ENCODE measurements at regions not wholly inside any gene's neighbourhood (a gene's known extent, or its start where the extent isn't known, plus 50 kb on each side); places are given as distances from the start of the nearest gene placed in this dataset.
A peak's percentile ranks its signal among the peaks of the same experiment; 100 is the strongest.

- TF ChIP-seq CTCF (IDR thresholded peaks at IDR 0.05; ENCODE audit: control insufficient read depth, extremely low read depth, insufficient read depth), result no peak
- no peak overlapping the region for H3K4me3 ChIP-seq (ENCODE audit: low read depth, low read length)
- no peak for DNase-seq (ENCODE audit: low read depth)
These were observed 56.2 kb upstream of the TNPO1 start for GRCh38 chr5:72760259-72760658.

GRCh38 chr5:72752909-72753308, 63.6 kb upstream of the TNPO1 start:
- no peak overlapping the region for H3K4me3 ChIP-seq (ENCODE audit: low read depth, low read length)
- 0 out of 2 replicates have a peak, but pooled peaks have one; percentile 4 for TF ChIP-seq CTCF (IDR thresholded peaks at IDR 0.05; ENCODE audit: control insufficient read depth, extremely low read depth, insufficient read depth)
- DNase-seq (ENCODE audit: low read depth), result no peak

- DNase-seq (ENCODE audit: low read depth), result no peak
- no peak overlapping the region for H3K4me3 ChIP-seq (ENCODE audit: low read depth, low read length)
- TF ChIP-seq CTCF (IDR thresholded peaks at IDR 0.05; ENCODE audit: control insufficient read depth, extremely low read depth, insufficient read depth), result no peak
These were observed 67.0 kb upstream of the TNPO1 start for GRCh38 chr5:72749362-72749997.

DNA sequence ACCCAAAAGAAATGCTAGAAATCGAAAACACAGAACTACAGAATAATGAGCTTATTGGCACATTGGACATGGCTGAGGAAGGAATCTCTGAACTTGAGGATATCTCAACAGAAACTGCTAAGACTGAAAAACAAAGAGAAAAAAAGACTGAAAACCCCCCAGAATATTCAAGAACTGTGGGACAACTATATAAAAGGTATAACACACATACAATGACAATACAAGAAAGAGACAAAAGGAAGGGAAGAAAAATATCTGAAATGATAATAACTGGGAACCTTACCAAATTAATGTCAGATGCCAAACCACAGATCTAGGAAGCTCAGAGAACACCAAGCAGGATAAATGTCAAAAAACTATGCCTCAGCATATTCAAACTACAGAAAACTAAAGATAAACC, 68.6 kb upstream of the TNPO1 start:
- no peak for DNase-seq (ENCODE audit: low read depth)
- H3K4me3 ChIP-seq (ENCODE audit: low read depth, low read length), result no peak overlapping the region
- TF ChIP-seq CTCF (IDR thresholded peaks at IDR 0.05; ENCODE audit: control insufficient read depth, extremely low read depth, insufficient read depth), result no peak

DNA sequence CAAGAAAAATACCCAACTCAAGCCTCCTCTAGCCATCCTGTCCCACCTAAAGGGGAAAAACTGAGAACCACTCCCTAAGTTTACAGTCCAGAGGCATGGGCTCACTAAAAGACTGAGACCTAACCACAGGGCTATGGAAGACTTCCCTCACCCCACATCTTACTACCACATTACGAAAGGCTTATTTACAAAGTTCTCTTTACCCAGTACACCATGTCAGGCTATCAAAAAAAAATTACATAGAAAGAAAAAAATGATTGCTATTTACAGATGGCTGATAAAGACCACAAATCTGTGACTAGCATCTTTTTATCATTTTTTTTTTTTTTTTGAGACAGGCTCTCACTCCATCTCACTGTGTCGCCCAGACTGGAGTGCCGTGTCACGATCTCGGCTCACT, 69.7 kb upstream of the TNPO1 start:
- H3K4me3 ChIP-seq (ENCODE audit: low read depth, low read length), result no peak overlapping the region
- TF ChIP-seq CTCF (IDR thresholded peaks at IDR 0.05; ENCODE audit: control insufficient read depth, extremely low read depth, insufficient read depth), result no peak
- DNase-seq (ENCODE audit: low read depth), result no peak

DNA sequence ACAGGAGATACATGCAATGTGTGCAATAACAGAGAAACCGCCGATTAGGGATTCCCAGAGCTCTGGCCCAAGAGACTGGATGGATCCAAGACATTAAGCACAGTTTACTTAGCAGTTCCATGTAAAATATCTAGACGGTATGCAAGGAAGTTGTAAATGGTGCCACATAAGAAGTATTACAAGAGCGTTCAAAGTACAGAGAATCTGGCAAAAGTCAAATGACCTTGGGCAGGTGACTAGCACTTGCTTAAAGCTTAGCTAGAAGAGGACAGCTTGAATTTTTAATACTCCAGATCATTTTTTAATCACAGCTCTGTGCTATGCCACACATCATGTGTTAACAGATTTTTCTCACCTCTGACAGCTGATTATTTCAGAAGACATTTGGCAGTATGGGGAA, 72.3 kb upstream of the TNPO1 start:
- no peak for DNase-seq (ENCODE audit: low read depth)
- TF ChIP-seq CTCF (IDR thresholded peaks at IDR 0.05; ENCODE audit: control insufficient read depth, extremely low read depth, insufficient read depth), result no peak
- H3K4me3 ChIP-seq (ENCODE audit: low read depth, low read length), result no peak overlapping the region

DNA sequence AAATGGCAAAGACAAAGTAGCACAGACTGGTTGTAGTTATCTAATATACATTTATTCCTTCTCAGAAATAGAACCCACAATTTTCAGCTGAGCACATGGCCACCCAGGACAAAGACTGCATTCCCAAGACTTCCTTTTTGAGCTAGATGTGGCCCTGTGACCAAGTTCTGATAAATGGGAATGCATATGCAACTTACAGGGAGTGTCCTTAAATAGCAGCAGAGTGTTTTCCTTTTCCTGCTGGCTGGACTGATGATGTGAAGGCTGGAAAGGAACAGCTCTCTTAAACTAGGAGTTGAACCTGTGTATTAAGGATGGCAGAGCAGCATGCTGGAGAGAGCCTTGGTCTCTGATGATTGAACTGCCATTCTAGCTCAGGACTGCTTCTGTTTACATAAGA, 74.7 kb upstream of the TNPO1 start:
- DNase-seq (ENCODE audit: low read depth), result no peak
- H3K4me3 ChIP-seq (ENCODE audit: low read depth, low read length), result no peak overlapping the region
- TF ChIP-seq CTCF (IDR thresholded peaks at IDR 0.05; ENCODE audit: control insufficient read depth, extremely low read depth, insufficient read depth), result no peak
